Islet of Langerhans (tissue), 1 donor: ENCODE measurements at regions not wholly inside any gene's neighbourhood (a gene's known extent, or its start where the extent isn't known, plus 50 kb on each side); places are given as distances from the start of the nearest gene placed in this dataset.
"Not testable (repeated sequence)": the region's sequence is repeated elsewhere in the genome, so short reads cannot be mapped to it uniquely, and the experiment has no call there.

Source experiments
- FAIRE-seq: peaks from one replicate; lab custom pipeline; 2011; peaks lifted over from hg19 to GRCh38; lab: Jason Lieb, UNC

DNA sequence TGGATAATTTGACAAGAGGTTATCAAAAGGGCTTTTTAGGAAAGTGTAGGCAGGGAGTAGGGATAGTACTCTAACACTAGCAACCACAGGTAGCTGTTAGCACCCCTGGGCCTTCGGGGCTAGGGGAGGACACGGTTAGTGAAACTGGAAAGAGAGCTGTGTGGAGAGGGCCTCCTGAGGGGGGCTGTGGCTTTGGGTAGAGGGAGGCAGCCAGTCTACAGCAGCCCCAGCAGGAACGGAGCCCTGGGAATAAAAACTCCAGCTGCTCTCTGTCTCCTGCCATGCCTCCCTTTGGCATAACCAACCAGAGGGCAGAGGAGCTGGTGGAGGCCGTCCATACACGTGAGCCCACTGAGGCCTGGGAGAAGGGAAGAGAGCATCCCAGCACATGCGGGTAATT, 223.2 kb downstream of the FOXD2 start:
- FAIRE-seq = no peak

DNA sequence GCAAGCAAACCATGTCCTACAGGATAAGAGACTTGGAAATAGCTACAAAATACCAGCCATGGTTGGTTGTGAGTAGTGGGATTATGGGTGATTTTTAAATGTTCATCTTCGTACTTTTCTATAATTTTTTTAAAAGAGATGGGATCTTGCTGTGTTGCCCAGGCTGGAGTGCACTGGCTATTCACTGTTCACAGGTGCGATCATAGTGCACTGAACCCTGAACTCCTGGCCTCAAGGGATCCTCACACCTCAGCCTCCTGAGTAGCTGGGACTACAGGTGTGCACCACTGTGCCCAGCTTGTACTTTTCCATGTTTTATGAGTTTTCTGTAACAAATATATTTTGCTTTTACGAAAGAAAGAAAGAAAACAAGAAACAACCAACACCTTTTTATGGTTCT, 224.2 kb downstream of the FOXD2 start:
- FAIRE-seq = no peak

DNA sequence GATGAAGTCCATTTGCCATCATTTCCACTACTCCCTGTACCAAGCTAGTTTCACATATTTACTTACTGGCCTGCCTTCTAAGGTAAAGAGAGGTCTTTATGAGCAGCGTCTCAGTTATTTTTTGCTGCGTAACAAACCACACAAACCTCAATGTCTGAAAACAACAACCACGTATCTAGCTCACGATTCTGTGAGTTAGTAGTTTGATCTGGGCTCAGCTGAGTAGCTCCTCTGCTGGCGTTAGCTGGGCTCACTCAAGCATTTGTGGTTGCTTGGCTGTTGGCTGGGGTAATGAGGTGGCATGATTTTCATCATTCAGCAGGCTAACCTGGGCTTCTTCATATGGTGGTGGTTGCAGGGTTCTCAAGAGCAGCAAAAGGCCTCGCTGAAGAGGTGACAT, 225.4 kb downstream of the FOXD2 start:
- FAIRE-seq = no peak

DNA sequence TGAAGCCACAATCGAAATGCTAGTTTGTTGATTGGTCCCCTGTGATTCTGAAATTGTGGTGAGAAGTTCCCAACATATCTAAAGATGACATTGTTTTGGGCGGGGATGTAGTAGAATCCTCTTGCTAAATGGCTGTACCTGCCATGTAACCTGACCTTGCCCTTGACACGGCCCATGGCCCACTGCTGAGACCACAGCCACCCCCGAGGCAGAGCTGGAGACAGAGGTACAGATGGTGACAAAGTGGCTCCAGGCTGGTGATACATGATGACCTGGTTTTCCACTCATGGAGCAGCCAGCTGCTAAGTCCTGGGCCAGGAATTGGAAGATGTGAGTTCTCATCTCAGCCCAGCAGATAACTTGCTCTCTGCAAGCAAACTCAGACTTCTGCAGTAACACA, 226.5 kb downstream of the FOXD2 start:
- no peak for FAIRE-seq

DNA sequence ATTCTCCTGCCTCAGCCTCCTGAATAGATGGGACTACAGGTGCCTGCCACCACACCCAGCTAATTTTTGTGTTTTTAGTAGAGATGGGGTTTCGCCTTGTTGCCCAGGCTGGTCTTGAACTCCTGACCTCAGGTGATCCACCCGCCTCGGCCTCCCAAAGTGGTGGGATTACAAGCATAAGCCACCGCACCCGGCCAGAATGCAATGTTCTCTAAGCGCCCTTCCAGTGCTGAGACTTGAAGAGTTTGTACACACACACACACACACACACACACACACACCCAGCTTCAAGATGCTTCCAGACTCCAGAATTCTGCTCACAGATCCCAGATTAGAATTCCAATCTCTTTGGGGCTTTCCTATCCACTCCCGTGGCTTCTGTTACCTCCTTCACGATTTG, 227.1 kb downstream of the FOXD2 start:
- FAIRE-seq = not testable (repeated sequence)

DNA sequence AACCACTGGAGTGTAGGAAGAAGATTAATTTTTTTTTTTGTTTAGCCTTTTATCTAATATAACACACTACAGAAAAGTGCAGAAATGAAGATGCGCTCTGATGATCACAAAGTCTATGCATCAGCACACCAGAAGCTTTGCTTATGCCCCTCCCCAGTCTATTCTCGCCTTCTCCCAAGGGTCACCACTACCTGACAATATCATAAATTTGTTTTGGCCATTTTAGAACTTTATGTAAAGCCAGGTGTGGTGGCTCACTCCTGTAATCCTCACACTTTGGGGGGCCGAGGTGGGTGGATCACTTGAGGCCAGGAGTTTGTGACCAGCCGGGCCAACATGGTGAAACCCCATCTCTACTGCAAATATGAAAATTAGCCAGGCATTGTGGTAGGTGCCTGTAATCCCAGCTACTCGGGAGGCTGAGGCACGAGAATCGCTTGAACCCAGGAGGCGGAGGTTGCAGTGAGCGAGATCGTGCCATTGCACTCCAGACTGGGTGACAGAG, 231.3 kb downstream of the FOXD2 start:
- FAIRE-seq = no peak

DNA sequence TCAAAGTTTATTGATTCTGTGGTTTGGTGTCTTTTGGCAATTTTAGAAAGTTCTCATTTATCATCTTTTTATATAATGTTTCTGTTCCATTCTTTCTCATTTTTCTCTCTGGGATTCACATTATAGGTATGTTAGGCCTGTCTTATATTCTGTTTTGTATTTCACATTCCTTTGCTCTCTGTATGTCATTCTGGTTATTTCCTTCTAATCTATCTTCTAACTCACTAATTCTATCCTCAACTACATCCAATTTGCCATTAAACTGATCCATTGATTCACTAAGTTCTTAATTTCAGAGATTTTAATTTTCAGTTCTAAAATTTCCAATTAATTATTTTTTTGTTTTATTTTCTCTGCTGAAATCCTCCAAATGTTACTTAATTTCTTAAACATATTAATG, 234.8 kb downstream of the FOXD2 start:
- FAIRE-seq = peak; percentile 27

DNA sequence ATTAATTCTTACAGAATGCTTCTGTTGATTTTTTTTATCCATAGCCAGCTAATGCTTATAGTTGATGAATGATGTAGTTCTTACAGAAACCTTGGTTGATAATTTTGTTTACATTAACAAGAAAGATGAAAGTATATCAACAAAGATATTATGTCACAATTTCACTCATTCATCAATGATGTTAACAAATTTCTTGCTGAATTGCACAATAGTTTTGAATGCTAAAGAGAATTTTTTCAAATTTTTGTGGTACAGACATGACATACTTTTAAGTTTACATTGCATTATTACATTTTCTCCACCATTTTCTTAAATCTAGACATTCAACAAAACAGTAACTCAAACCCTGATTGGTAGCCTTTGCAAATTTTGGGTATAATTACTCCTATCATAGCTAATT, 236.3 kb downstream of the FOXD2 start:
- FAIRE-seq = no peak

DNA sequence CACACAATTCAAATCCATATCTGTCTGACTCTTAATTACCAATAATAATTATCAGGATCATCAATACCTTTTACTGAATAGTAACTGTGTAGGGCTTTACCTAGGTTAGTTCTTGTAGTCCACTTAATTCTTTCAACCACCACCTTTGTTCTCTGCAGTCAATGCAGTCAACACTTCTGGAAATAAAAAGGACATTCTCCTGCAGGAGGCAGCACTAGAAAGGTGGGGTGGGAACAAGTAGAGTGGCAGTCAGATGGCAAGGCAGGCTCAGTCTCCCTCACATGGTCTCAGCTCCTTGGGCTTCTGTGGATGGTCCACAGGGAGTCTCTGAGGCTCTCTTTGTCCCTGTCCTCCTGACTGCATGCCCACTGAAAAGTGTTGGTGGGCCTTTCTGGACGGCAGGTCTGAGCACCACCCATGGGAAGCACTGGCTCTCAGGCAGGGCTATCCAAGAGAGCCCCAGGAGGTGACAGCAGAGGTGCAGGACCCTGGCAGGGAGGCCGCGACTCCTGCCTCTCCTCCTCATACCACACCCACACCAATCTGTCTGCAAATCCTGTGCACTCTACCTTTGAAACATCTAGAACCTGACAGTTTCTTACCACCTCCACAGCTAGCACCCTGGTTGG, 237.3 kb downstream of the FOXD2 start:
- FAIRE-seq = no peak

DNA sequence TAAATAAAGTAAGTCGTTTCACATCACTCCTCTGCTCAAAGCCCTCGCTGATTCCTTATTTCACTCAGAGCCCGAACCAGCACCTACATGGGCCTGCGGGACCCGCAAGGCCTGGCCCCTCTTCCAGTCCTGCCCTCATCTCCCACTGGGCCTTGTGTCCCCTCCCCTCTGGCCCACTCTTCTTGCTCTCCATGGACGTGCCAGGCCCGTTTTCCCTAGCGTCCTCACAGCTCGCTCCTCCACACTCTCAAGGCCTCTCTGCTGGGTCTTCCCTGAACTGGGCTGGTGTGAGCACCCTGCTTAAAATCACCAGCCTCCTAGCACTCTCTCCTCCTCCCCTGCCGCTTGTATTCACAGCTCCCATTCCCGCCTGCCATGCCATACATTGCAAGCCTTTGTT, 237.9 kb downstream of the FOXD2 start:
- FAIRE-seq = no peak

DNA sequence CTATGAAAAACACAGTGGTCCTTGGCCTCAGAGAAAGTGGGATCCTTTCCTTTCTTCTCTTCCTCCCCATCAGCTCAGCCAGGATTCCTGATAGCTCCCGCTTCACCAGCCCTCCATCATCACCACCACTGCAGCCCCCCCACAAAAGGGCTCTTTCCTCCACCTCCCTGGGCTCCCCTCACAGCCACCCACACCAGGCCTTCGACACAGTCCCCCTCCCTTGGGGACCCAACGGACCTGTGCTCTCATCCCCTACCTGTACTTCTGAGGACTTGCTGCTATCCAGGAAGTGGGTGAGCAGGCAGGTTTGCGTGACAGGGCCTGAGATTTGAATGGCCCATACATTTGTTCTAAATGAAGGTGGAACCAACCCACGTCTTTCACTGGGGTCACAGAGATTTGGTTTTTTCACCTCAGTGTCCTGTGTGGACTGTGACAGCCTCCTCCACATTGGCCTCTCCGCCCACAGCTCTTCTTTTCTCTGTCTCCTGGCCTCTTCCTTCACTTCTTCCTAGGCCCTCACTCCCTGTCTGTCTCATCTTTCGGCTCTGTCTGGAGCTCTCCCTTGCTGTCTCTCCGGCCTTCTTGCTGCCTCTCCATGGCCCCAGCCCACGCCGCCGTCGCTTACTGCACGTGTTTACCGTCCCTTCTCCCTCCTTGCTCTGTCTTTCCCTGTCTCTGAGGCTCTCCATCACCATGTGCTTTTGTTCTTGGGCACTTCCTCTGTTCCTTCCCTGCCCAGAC, 238.6 kb downstream of the FOXD2 start:
- FAIRE-seq = no peak

DNA sequence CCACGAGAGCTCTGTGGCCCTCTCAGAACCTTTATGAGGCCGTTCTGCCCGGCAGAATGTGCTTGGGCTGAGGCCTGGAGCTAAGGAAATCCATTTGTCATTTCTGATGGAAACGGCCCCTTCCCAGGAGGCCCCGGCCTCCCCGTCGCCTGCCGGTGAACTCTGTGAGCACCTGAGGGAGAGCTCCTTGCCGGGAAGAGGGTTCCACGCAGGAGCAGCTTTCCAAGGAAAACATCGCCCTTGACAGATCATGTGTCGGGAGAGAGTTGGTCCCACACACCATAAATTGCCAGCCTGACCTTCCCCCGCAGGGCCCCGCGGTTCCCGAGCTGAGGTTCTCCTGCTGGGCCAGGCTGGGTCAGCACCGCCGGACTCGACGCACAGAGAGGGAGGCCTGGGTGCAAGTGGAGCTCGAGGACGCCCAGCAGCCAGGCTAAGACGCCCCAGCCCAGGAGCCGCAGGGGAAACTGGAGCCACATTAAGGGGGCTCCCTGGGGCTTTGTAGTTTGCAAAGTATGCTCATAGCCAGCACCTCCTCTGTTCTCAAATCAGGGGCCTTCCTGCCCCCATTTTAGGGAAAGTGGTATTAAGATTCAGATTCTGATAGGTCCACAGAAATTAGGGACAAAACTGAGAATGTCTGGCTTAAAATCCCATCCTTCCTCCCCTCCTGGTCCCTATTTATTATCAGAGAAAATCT, 239.5 kb downstream of the FOXD2 start:
- FAIRE-seq = no peak

DNA sequence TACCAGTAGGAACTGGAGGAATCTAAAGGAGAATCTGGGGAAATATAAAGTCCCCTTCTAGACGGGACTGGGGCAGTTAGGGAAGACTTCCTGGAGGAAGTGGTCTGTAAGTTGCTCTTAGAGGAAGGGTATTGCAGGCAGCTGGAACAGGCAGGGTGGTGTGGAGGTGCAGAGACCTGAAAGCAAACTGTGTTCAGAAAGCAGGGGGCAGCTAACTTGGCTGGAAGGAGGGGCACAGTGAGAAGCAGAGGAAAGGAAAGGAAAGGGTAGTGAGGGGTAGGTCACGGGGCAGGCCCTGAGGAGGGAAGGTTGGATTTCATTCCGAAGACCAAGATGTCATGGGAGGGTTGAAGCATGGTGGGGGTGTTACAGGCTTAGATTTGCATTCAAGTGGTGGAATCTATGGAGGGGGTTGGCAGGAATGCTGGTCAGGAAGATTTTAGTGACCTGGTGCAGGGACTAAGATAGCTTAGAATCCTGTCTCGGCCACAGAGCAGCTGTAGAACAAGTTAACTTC, 240.7 kb downstream of the FOXD2 start:
- FAIRE-seq = no peak

DNA sequence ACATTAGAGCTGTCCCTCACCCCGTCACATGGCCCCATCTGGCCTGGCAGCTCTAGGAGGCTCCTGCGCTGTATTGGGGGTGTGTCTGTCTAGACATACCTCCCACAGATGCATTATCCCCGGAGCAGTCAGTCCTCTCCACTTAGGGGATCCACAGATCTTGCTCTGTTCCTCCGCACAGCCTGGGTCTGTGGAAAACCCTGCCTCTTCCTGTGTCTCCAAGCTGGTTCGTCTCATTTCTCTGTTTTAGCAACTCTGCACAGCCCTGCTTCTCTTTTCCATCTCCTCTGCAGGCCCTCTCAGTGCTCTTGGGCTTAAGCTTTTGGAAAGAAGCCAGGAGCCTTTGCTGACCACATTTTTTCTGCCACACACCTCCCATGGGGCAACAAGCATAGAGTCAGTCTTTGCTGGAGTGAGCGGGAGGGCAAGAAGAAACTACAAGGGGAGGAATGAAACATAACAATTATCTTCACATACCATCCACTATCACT, 241.5 kb downstream of the FOXD2 start:
- no peak for FAIRE-seq

DNA sequence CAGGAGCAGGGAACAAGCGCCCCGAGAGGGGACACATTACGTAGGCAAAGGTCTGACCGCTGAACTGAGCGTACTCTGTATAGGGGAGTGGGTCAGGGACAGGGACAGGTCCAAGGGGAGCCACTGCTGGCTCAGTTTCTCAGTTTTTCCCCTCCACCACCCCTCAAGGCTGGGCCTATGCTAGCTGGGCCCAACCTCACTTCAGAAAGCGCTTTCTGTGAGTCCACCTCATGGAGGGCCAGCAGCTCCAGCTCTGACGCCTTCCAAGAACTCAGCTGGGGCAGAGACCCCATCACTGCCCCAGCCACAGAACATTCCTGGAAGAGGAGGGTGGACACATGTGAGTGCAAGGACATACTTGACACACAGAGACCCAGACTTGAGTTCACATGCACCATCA, 242.0 kb downstream of the FOXD2 start:
- no peak for FAIRE-seq

DNA sequence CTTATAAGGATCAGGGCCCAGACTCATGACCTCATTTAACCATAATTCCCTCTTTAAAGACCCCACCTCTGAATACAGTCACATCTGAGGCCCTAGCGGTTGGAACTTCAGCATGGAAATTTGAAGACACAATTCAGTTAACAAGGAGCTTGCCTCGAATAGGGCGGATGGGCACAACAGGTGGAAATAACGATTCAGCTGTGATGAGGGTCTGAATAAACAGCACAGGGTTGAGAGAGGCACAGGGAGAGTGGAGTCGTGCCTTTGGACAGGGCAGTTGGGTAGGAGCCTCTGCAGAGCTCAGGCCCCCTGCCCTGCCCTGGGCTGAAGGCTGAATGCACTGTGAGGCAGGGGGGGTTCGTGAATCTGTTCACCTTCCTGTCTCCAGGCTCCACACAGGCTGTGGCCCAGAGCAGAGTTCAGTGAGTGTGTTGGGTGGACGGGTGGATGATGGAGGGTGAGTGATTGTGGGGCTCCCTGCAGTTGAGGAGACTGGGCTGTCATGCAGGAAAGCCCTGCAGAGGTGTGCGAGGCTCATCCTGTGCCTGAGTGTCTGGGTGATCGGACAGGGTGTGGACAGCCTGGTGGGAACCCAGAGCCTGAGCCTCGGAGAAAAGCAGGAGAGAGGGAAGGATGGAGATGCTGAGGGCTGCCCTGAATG, 243.1 kb downstream of the FOXD2 start:
- FAIRE-seq = no peak

DNA sequence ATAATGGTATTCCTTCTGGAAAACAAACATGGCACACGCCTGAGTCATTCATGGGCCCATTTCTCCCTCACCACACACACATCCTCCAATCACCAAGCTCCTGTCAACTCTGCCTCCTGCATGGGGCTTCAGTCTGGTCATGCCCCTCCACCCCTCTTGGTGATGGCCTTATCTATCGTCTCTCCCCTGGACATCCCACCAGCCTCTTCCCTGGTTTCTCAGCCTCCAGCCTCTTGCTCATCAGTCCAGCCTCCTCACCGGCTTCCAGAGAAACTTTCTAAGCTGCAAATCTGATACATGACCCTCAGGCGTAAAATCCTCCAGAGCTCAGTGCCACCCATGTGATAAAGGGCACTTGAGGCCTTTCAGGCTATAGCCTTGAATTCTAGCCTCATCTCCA, 243.9 kb downstream of the FOXD2 start:
- no peak for FAIRE-seq

DNA sequence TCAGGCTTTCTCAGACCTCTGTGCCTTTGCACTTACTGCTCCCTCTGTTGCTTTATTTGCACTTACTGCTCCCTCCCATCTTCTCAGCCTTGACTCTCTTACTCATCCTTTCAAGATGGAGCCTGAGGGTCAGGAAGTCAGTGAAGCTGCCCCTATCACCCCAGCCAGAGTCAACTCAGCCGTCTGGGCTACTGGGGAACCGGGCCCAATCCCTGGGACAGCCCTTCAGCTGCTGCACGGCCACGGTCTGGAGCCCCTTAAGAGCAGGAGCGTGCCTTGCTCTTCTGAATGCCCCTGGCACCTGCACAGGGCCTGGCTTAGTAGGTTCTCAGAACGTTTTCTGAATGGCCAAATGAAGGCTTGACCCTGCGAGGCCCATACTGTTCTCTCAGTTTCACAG, 244.4 kb downstream of the FOXD2 start:
- no peak for FAIRE-seq

DNA sequence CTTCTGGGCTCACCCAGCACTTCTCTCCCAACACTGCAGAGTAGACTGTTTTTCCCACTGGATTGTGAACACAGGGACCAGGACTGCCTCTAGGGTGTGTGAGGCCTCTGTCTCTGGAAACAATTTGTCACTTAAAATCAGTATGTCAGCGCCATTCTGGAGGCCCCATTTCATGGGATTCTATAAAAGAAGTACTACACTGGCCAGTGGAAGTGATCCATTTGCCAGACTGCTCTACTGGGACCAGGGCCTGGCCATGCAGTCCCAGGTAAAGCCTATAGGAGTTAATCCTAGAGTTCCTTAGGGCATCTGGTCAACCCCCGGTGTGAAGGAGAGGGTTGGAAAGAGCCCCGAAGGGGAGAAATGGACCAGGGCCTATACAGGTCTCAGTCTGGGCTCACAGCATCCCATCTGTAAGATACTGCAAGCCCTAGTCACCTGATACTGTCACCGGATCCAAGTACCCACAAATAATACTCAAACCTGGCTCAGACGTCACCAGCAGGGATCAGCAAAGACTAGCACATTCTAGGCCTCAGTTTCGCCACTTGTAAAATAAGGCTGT, 245.0 kb downstream of the FOXD2 start:
- FAIRE-seq = no peak

DNA sequence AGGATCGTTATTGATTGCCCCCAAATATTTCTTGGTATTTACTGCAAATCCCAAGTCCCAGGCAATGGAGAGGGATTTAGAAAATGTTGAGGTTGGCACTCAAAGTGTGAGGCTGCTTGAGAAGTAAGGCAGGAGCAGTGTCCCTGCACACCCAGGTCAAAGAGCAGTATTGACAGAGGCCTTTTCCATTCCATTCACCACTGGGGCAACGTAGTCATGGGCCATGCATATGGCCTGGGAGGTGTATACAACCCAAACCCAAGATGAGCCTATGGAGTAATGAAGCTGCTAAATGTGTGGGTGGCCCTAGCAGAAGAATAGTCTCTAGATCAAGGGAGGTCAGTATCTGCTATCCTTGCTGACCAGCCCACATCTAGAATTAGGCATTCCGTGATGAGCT, 245.6 kb downstream of the FOXD2 start:
- no peak for FAIRE-seq

DNA sequence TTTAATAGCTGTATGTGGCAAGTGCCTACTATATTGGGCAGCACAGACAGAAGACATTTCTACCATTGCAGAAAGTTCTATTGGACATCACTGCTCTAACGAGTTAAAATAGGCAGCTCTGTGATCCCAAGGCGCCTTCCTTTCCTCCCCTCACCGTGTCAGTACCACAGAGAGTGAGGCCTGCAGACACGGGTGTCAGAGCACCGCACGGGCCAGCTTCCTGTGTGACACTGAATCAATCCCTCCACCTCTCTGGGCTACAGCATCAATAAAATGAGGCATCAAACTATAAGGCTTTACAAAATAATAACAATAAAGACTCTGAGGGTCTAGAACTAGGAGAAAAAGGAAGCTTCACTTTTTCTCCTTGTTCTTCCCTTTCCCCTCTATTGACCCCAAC, 246.7 kb downstream of the FOXD2 start:
- no peak for FAIRE-seq
